Hematopoietic multipotent progenitor cell treated with erythropoietin and hydrocortisone succinate and interleukin-3 and kit ligand, for 8 days (in vitro differentiated cells): ENCODE measurements at regions not wholly inside any gene's neighbourhood (a gene's known extent, or its start where the extent isn't known, plus 50 kb on each side); places are given as distances from the start of the nearest gene placed in this dataset.
"Not testable (repeated sequence)": the region's sequence is repeated elsewhere in the genome, so short reads cannot be mapped to it uniquely, and the experiment has no call there.

ENCODE experiments used
- DNase-seq: peaks from one replicate; pipeline ENCODE4 v3.0.0-alpha.2; 2015

- not testable (repeated sequence) for DNase-seq
Observed at GRCh38 chr21:9746831-9747606, 774.4 kb upstream of the TPTE start.

- not testable (repeated sequence) for DNase-seq
Observed at GRCh38 chr21:9747870-9748269, 773.5 kb upstream of the TPTE start.

- DNase-seq: not testable (repeated sequence)
Observed at GRCh38 chr21:9748451-9748850, 772.9 kb upstream of the TPTE start.

- DNase-seq: not testable (repeated sequence)
Observed at GRCh38 chr21:9749741-9750230, 771.6 kb upstream of the TPTE start.

GRCh38 chr21:9750341-9751086, 770.9 kb upstream of the TPTE start:
- no peak for DNase-seq

GRCh38 chr21:9751087-9751585, 770.2 kb upstream of the TPTE start:
- not testable (repeated sequence) for DNase-seq

GRCh38 chr21:9752028-9752427, 769.4 kb upstream of the TPTE start:
- not testable (repeated sequence) for DNase-seq

- not testable (repeated sequence) for DNase-seq
Observed at GRCh38 chr21:9753441-9753840, 767.9 kb upstream of the TPTE start.

- no peak for DNase-seq
Observed at GRCh38 chr21:9753943-9754342, 767.4 kb upstream of the TPTE start.

- DNase-seq: not testable (repeated sequence)
Observed at GRCh38 chr21:9754434-9754833, 766.9 kb upstream of the TPTE start.

- no peak for DNase-seq
Observed at GRCh38 chr21:9755611-9756010, 765.8 kb upstream of the TPTE start.

GRCh38 chr21:9756677-9757076, 764.7 kb upstream of the TPTE start:
- DNase-seq: no peak

GRCh38 chr21:9757118-9757517, 764.3 kb upstream of the TPTE start:
- DNase-seq: not testable (repeated sequence)

GRCh38 chr21:9757572-9757971, 763.8 kb upstream of the TPTE start:
- DNase-seq: not testable (repeated sequence)

- DNase-seq: no peak
Observed at GRCh38 chr21:9758141-9758540, 763.2 kb upstream of the TPTE start.

- no peak for DNase-seq
Observed at GRCh38 chr21:9758888-9759287, 762.5 kb upstream of the TPTE start.

- DNase-seq: no peak
Observed at GRCh38 chr21:9759972-9760371, 761.4 kb upstream of the TPTE start.

- no peak for DNase-seq
Observed at GRCh38 chr21:9760398-9761074, 760.8 kb upstream of the TPTE start.

GRCh38 chr21:9763306-9763705, 758.1 kb upstream of the TPTE start:
- DNase-seq: no peak

GRCh38 chr21:9763807-9764206, 757.6 kb upstream of the TPTE start:
- no peak for DNase-seq

GRCh38 chr21:9764294-9764693, 757.1 kb upstream of the TPTE start:
- DNase-seq: not testable (repeated sequence)

- not testable (repeated sequence) for DNase-seq
Observed at GRCh38 chr21:9765538-9765937, 755.8 kb upstream of the TPTE start.
